HG03457 (cell line): ENCODE measurements at regions not wholly inside any gene's neighbourhood (a gene's known extent, or its start where the extent isn't known, plus 50 kb on each side); places are given as distances from the start of the nearest gene placed in this dataset.

Source experiments
- ATAC-seq: cut with Tn5 transposase; IDR thresholded peaks from one replicate; pipeline ENCODE4 v1.9.1; 2021; ENCODE audit warnings: moderate number of reproducible peaks; ENCODE audit not compliant: unreplicated experiment

- no peak for ATAC-seq
Observed at GRCh38 chr9:106626936-106627335, 236.0 kb upstream of the ZNF462 start.

DNA sequence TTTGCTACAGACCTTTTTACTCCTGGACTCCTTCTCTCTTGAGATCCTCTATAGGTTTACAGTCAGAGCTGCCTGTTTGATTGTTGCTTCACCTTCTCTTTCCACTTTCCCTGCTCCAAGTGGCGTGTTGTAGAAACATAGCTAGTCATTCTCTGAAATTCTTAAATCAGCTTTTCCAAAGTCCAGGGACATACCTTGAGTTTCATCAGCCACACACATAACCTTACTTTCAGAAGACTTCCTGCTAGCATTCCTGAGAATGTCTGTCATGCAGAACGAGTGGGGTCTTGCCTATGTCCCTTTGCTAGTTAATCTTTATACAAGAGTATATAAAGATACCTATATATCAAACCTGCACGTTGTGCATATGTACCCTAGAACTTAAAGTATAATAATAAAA, 230.3 kb upstream of the ZNF462 start:
- ATAC-seq: no peak

DNA sequence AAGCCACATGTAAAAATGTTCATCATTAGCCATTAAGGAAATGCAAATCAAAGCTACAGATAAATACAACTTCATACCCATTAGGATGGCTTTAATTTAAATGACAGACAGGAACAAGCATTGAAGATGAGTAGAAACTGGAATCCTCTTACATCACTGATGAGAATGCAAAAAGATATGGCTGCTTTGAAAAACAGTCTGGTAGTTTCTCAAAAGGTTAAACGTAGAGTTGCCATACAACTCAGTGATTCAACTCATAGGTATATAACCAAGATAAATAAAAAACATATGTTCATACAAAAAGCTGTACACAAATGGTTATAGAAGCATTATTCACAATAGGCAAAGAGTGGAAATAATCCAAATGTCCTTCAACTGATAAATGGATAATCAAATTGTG, 228.8 kb upstream of the ZNF462 start:
- ATAC-seq: no peak

DNA sequence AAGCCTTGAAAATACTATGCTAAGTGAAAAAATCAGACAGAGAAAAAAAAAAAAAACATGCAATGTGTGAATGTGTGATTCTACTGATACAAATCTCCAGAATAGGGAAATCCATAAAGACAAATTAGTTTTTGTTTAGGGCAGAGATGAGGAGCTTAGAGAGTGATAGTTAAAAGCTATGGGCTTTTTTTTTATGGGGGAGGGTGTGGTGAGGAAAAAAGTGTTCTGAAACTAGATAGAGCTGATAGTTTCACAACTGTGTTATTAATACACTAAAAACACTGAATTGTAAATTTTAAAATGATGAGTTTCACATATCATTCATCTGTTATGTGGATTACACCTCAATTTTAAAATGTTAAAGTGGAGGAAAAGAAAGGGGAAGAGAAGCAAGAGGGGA, 228.3 kb upstream of the ZNF462 start:
- ATAC-seq: no peak

GRCh38 chr9:106637486-106637885, 225.5 kb upstream of the ZNF462 start:
- ATAC-seq: no peak

DNA sequence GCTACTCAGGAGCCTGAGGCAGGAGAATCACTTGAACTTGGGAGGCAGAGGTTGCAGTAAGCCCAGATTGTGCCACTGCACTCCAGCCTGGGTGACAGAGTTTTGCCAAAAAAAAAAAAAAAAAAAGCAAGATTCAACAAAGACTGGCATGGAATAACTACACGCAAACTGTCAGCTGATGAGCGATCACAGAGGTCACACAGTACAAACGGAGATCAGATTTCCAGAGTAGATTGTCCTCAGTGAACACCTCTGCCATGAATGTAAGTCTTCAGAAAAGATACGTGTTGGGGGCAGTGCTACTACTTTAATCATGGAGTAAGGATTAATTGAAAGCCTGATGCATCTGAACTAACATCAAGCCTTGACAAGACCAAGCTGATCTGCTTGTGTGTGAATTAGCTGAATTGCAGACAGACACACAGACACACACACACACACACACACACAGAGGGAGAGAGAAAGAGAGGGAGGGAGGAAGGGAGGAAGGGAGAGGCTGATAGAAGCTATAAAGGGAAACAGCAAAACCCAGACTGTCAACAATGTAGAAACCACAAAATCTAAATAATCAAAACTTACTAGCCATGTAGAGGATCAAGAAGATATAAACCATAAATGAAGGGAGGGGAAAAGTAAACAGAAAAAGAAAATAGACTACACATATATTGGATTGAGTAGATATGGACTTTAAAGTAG, 222.9 kb upstream of the ZNF462 start:
- no peak for ATAC-seq

GRCh38 chr9:106643211-106643930, 219.6 kb upstream of the ZNF462 start:
- no peak for ATAC-seq

GRCh38 chr9:106644661-106645060, 218.3 kb upstream of the ZNF462 start:
- ATAC-seq: no peak

DNA sequence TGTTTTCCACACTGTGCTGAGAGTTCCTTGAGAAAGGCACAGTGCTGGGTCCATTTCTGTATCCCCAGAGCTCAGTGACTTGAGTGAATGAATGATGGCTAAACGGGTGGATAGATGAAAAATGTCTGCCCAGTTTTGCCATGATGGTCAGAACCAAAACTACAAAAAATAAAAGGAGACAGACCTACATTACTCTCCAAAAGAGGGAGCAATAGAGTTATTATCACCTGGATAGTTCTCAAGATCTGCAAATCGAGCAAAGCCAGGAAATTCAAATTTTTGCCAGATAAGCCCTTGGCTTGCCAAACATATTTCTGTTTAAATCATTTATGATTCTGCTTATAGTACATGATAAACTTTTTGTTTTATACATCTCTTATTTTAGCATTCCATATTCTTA, 214.2 kb upstream of the ZNF462 start:
- no peak for ATAC-seq

DNA sequence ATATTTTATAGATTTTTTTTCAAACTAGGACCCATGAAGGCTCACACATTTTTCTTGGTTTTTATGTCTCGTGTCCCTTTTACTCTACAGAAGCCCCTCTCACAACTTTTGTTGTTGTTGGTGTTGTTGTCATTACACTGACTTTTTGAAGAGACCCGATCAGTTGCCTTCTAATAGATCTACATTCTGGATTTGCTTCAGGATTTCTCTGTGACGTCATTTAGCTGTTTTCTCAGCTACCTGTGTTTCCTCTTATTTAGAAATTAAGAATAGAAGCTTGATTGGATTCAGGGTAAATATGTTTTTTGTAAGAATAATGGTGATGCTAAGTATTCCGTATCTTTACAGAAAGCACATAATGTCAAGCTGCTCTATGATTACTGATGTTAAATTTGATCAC, 213.3 kb upstream of the ZNF462 start:
- ATAC-seq: no peak

GRCh38 chr9:106653213-106653612, 209.8 kb upstream of the ZNF462 start:
- ATAC-seq: no peak

DNA sequence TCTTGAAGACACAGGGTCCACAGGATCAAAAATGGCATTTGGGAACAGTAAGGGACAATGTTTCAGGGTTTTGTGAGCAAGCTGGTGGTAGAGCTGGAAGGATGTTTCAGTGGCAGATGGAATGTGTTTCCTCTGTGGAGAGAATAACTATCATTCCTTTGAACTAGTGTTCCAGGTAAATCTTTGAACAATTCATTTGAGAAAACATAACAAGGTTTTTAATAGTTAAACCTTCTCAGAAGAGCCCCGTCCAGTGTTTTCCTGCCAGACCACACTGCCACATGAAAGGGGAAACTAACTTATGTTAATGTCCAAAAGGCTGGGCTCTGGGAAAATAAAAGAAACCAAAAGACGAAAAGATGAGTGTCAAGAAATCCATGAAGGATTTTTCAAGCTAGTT, 207.0 kb upstream of the ZNF462 start:
- ATAC-seq: no peak

GRCh38 chr9:106657926-106658325, 205.0 kb upstream of the ZNF462 start:
- no peak for ATAC-seq

GRCh38 chr9:106668534-106668933, 194.4 kb upstream of the ZNF462 start:
- ATAC-seq: no peak

- no peak for ATAC-seq
Observed at GRCh38 chr9:106669835-106670234, 193.1 kb upstream of the ZNF462 start.

DNA sequence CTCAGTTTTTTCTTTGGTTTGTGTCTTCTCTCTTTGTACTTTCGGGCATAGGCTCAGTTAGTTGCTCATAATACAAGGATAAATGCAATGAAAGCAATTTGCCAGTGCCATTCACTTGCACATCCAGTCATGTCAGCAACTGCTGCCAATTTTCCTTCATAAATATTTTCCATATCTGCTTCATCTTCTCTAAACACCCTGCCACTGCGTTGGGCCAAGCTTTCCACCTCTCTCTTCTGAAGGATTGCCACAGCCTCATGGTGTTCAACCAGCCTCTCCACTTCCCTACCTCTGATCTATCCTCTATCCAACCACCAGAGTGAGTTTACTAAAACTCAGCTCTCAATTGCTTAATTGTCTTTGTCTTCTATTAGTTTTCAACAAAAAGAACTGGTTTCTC, 192.5 kb upstream of the ZNF462 start:
- no peak for ATAC-seq

GRCh38 chr9:106675780-106676179, 187.2 kb upstream of the ZNF462 start:
- ATAC-seq: no peak

DNA sequence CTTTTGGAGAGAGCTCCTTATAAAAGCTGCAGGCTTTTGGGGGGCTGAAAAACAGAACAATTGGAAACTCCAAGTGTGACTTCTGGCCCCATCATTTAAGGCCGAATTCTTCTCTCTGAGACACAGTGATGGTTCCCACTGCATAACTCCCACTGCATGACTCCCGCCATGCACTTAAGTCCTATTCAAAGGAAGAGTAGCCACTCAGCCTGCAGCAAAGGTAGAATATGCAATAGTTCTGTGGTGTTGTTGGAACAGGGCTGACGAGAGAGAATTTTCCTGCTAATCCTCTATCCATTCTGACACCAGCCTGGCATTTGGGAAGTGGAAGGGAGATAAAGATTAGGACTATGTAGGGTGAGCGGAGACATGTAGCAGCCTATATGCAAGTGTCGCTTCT, 185.6 kb upstream of the ZNF462 start:
- no peak for ATAC-seq

DNA sequence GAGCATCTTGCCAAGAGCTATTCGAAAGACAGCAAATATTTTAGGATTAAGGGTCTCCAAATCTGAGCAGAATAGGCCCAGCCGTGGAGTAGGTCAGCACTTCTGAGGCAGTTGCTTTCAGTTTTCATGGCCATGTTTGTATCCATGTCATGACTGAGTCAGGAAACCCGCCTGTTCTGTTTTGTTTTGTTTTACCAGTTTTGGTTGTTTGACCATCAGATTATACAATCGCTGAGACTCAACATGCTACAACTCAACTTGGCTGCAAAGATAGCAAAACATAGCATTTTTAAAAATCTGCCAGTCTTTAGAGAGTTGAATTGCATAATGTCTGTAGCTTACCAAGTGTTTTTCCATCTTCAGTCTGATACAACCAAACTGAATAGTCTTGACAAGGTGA, 185.1 kb upstream of the ZNF462 start:
- ATAC-seq: no peak

DNA sequence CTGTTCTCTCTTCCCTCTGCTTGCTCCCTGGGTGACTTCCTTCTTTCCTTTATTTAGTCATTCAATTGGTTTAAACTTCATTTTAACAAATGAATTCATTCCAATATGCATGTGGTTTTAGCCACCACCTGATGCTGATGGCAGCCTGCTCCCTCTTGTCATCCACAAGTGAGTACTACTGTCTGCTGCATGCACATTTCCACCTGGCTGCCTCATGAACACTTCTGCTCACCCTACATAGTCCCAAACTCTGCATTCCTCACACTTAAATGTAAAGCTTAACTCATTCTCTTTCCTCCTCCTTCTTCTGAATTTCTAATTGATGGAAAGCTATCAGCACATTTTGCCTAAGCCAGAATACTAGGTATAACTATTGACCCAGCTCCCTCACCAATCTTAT, 184.7 kb upstream of the ZNF462 start:
- ATAC-seq: no peak

- no peak for ATAC-seq
Observed at GRCh38 chr9:106682420-106682819, 180.5 kb upstream of the ZNF462 start.

- no peak for ATAC-seq
Observed at GRCh38 chr9:106683454-106683853, 179.5 kb upstream of the ZNF462 start.
